ENCODE measurements at regions not wholly inside any gene's neighbourhood (a gene's known extent, or its start where the extent isn't known, plus 50 kb on each side); places are given as distances from the start of the nearest gene placed in this dataset.

GRCh38 chr3:182703233-182703632, 90.1 kb upstream of the ATP11B start:
- TF ChIP-seq CTCF (IDR thresholded peaks at IDR 0.05; ENCODE audit: low read depth, low read length, poor library complexity, severe bottlenecking) (no peak), EZH2phosphoT487 (IDR thresholded peaks at IDR 0.05; ENCODE audit: borderline replicate concordance, low read length) (no peak)
- Histone ChIP-seq H4K20me1 (ENCODE audit: control insufficient read depth, insufficient read depth, low read depth, low read length) (no peaks in the 10 kb centered on the region), H3K4me2 (ENCODE audit: low read length) (no peak overlapping the region), H3K27me3 (ENCODE audit: control insufficient read depth, low read length) (peaks cover 7% of the 10 kb centered on the region), H3K9me2 (replicated peaks; ENCODE audit: control insufficient read depth, low read length) (no peaks in the 10 kb centered on the region), H3K36me3 (ENCODE audit: control insufficient read depth, low read length) (no peaks in the 10 kb centered on the region), H3K4me3 (ENCODE audit: low read length) (no peak overlapping the region), H3K9me3 (ENCODE audit: control insufficient read depth, insufficient read depth, low read length) (no peaks in the 10 kb centered on the region), H3F3A (ENCODE audit: control insufficient read depth, insufficient read depth) (no peaks in the 10 kb centered on the region), H3K27ac (ENCODE audit: low read depth, low read length) (no peak overlapping the region), H3K4me1 (ENCODE audit: control insufficient read depth, low read length) (no peaks in the 10 kb centered on the region), H3K79me2 (ENCODE audit: control insufficient read depth, low read length) (no peaks in the 10 kb centered on the region)

- peaks cover 7% of the 10 kb centered on the region for H3K27me3 ChIP-seq (ENCODE audit: control insufficient read depth, low read length)
- H3K9me2 ChIP-seq (replicated peaks; ENCODE audit: control insufficient read depth, low read length), result no peaks in the 10 kb centered on the region
- H3K9me3 ChIP-seq (ENCODE audit: control insufficient read depth, insufficient read depth, low read length), result no peaks in the 10 kb centered on the region
- H3K79me2 ChIP-seq (ENCODE audit: control insufficient read depth, low read length), result no peaks in the 10 kb centered on the region
- H3K4me2 ChIP-seq (ENCODE audit: low read length), result no peak overlapping the region
- H3K4me1 ChIP-seq (ENCODE audit: control insufficient read depth, low read length), result no peaks in the 10 kb centered on the region
- H3F3A ChIP-seq (ENCODE audit: control insufficient read depth, insufficient read depth), result no peaks in the 10 kb centered on the region
- no peaks in the 10 kb centered on the region for H3K36me3 ChIP-seq (ENCODE audit: control insufficient read depth, low read length)
- H3K4me3 ChIP-seq (ENCODE audit: low read length), result no peak overlapping the region
- no peaks in the 10 kb centered on the region for H4K20me1 ChIP-seq (ENCODE audit: control insufficient read depth, insufficient read depth, low read depth, low read length)
- no peak overlapping the region for H3K27ac ChIP-seq (ENCODE audit: low read depth, low read length)
- TF ChIP-seq EZH2phosphoT487 (IDR thresholded peaks at IDR 0.05; ENCODE audit: borderline replicate concordance, low read length), result no peak
- no peak for TF ChIP-seq CTCF (IDR thresholded peaks at IDR 0.05; ENCODE audit: low read depth, low read length, poor library complexity, severe bottlenecking)
These were observed 88.4 kb upstream of the ATP11B start for GRCh38 chr3:182704926-182705325.

- no peaks in the 10 kb centered on the region for H3K36me3 ChIP-seq (ENCODE audit: control insufficient read depth, low read length)
- H3K9me3 ChIP-seq (ENCODE audit: control insufficient read depth, insufficient read depth, low read length), result no peaks in the 10 kb centered on the region
- H3K27ac ChIP-seq (ENCODE audit: low read depth, low read length), result no peak overlapping the region
- no peak overlapping the region for H3K4me3 ChIP-seq (ENCODE audit: low read length)
- H4K20me1 ChIP-seq (ENCODE audit: control insufficient read depth, insufficient read depth, low read depth, low read length), result no peaks in the 10 kb centered on the region
- no peak overlapping the region for H3K4me2 ChIP-seq (ENCODE audit: low read length)
- no peaks in the 10 kb centered on the region for H3F3A ChIP-seq (ENCODE audit: control insufficient read depth, insufficient read depth)
- no peaks in the 10 kb centered on the region for H3K4me1 ChIP-seq (ENCODE audit: control insufficient read depth, low read length)
- TF ChIP-seq CTCF (IDR thresholded peaks at IDR 0.05; ENCODE audit: low read depth, low read length, poor library complexity, severe bottlenecking) (no peak), EZH2phosphoT487 (IDR thresholded peaks at IDR 0.05; ENCODE audit: borderline replicate concordance, low read length) (no peak)
- peaks cover 2% of the 10 kb centered on the region; the same call in 1 of the 2 replicates for H3K27me3 ChIP-seq (ENCODE audit: control insufficient read depth, low read length)
- H3K79me2 ChIP-seq (ENCODE audit: control insufficient read depth, low read length), result no peaks in the 10 kb centered on the region
- no peaks in the 10 kb centered on the region for H3K9me2 ChIP-seq (replicated peaks; ENCODE audit: control insufficient read depth, low read length)
These were observed 84.5 kb upstream of the ATP11B start for GRCh38 chr3:182708810-182709209.

GRCh38 chr3:182709306-182709705, 84.0 kb upstream of the ATP11B start:
- H3K27ac ChIP-seq (ENCODE audit: low read depth, low read length), result no peak overlapping the region
- no peaks in the 10 kb centered on the region for H3K79me2 ChIP-seq (ENCODE audit: control insufficient read depth, low read length)
- TF ChIP-seq CTCF (IDR thresholded peaks at IDR 0.05; ENCODE audit: low read depth, low read length, poor library complexity, severe bottlenecking) (no peak), EZH2phosphoT487 (IDR thresholded peaks at IDR 0.05; ENCODE audit: borderline replicate concordance, low read length) (no peak)
- peaks cover 3% of the 10 kb centered on the region for H3K4me1 ChIP-seq (ENCODE audit: control insufficient read depth, low read length)
- H4K20me1 ChIP-seq (ENCODE audit: control insufficient read depth, insufficient read depth, low read depth, low read length), result no peaks in the 10 kb centered on the region
- H3K9me3 ChIP-seq (ENCODE audit: control insufficient read depth, insufficient read depth, low read length), result no peaks in the 10 kb centered on the region
- no peak overlapping the region for H3K4me2 ChIP-seq (ENCODE audit: low read length)
- no peaks in the 10 kb centered on the region for H3K36me3 ChIP-seq (ENCODE audit: control insufficient read depth, low read length)
- peaks cover 2% of the 10 kb centered on the region; the same call in 1 of the 2 replicates for H3K27me3 ChIP-seq (ENCODE audit: control insufficient read depth, low read length)
- no peaks in the 10 kb centered on the region for H3F3A ChIP-seq (ENCODE audit: control insufficient read depth, insufficient read depth)
- no peaks in the 10 kb centered on the region for H3K9me2 ChIP-seq (replicated peaks; ENCODE audit: control insufficient read depth, low read length)
- no peak overlapping the region for H3K4me3 ChIP-seq (ENCODE audit: low read length)
